ENCODE measurements at regions not wholly inside any gene's neighbourhood (a gene's known extent, or its start where the extent isn't known, plus 50 kb on each side); places are given as distances from the start of the nearest gene placed in this dataset.
"Not testable (repeated sequence)": the region's sequence is repeated elsewhere in the genome, so short reads cannot be mapped to it uniquely, and the experiment has no call there.

DNA sequence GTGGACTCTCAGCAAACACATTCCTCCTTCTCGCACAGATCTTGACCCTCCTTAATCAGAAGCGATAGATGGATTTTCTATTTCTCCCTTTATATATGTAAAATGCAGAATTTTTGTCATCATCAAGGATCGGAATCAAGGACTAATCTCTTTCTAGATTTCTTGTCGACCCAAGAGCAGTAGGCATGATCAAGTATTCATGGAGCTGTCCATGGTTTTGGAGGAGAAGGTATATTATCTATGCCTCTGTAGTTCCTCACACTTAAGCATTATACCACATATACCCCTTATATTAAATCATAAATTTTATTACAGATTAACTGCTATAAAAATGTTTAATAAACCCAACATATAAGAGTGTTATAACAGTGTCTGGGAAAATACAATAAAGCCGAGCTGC, 886.8 kb downstream of the NLGN4X start:
- Histone ChIP-seq H3K4me1 (ENCODE audit: control insufficient read depth, insufficient read depth, low read length) (no peaks in the 10 kb centered on the region), H3K27ac (ENCODE audit: low read length) (no peak overlapping the region)

DNA sequence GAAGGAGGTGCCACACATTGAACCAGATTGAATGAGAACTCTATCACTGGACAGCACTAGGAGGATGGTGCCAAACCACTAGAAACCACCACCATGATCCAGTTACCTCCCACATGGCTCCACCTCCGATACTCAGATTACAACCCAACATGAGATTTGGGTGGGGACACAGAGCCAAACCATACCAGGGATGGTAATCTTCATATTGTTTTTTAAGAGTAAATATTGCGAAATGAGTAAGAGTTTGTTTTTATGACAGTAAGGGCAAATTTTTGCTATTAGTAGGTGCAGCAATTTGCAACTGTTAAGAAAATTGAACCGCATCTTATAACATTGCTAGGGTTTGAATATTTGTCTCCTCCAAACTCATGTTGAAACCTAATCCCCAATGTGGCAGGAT, 891.5 kb downstream of the NLGN4X start:
- Histone ChIP-seq H3K9me3 (ENCODE audit: control insufficient read depth in 2 of 2, low read length in 2 of 2) (no peaks in the 10 kb centered on the region), H3K4me3 (ENCODE audit: low read length in 2 of 2) (no peak overlapping the region), H3K36me3 (ENCODE audit: control insufficient read depth in 2 of 2, insufficient read depth in 2 of 2, low read length in 2 of 2) (no peaks in the 10 kb centered on the region), H3K27me3 (ENCODE audit: control insufficient read depth in 1 of 2, insufficient read depth in 2 of 2, low read length in 2 of 2) (no peaks in the 10 kb centered on the region), H3K27ac (ENCODE audit: low read length) (no peak overlapping the region), H3K4me1 (ENCODE audit: control insufficient read depth, insufficient read depth, low read length) (no peaks in the 10 kb centered on the region), H3K9ac (ENCODE audit: low read length in 2 of 2) (no peak overlapping the region)

More for the DNA sequence above, 886.8 kb downstream of the NLGN4X start:
- Histone ChIP-seq H3K9me3 (ENCODE audit: control insufficient read depth in 2 of 2, low read length in 2 of 2) (no peaks in the 10 kb centered on the region), H3K27me3 (ENCODE audit: control insufficient read depth in 1 of 2, insufficient read depth in 2 of 2, low read length in 2 of 2) (no peaks in the 10 kb centered on the region), H3K9ac (ENCODE audit: low read length in 2 of 2) (no peak overlapping the region), H3K36me3 (ENCODE audit: control insufficient read depth in 2 of 2, insufficient read depth in 2 of 2, low read length in 2 of 2) (no peaks in the 10 kb centered on the region), H3K4me3 (ENCODE audit: low read length in 2 of 2) (no peak overlapping the region)

DNA sequence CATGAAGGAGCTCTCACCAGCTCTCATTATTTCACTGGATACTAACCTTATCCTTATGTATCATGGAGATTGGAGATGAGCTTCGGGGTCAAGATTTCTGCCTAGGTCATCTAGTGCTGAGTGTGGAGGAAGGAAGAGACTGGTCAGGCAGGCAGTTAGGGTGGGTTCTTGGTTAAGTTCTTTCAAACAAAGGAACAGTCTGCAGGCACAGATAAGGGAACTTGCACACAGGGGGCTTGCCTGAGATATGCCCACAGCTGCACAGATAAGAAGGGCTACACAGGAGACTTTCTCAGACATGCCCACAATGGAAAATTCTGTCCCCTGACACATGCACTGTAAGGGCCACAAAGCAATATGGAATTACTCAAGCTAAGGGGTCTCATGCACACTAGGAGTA, 904.1 kb downstream of the NLGN4X start:
- H3K9ac ChIP-seq (ENCODE audit: low read length in 2 of 2) = no peak overlapping the region
- no peak overlapping the region for H3K4me3 ChIP-seq (ENCODE audit: low read length in 2 of 2)
- no peaks in the 10 kb centered on the region for H3K27me3 ChIP-seq (ENCODE audit: control insufficient read depth in 1 of 2, insufficient read depth in 2 of 2, low read length in 2 of 2)
- no peaks in the 10 kb centered on the region for H3K4me1 ChIP-seq (ENCODE audit: control insufficient read depth, insufficient read depth, low read length)
- H3K9me3 ChIP-seq (ENCODE audit: control insufficient read depth in 2 of 2, low read length in 2 of 2) = peaks cover 0 to 5% of the 10 kb centered on the region in 2 donors
- no peaks in the 10 kb centered on the region for H3K36me3 ChIP-seq (ENCODE audit: control insufficient read depth in 2 of 2, insufficient read depth in 2 of 2, low read length in 2 of 2)
- H3K27ac ChIP-seq (ENCODE audit: low read length) = no peak overlapping the region

DNA sequence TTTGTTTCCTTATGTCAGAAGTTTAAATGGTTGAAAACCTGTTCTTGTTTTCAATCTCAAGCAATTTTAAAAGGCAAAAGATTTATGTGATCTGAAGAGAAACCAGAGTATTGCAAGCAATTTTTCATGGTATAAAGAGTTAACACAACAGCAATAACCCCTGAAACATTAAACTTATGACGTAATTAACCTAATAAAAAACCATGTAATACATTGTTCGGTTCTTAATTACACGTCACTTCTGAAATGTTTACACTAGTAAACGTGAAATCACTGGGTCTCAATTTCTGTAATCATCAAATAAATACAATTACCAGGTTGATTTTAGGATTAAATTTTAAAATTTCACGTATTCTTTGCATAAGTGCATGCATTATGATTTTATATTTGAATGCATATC, 914.5 kb downstream of the NLGN4X start:
- H3K27me3 ChIP-seq (ENCODE audit: control insufficient read depth in 1 of 2, insufficient read depth in 2 of 2, low read length in 2 of 2) = no peaks in the 10 kb centered on the region
- no peaks in the 10 kb centered on the region for H3K36me3 ChIP-seq (ENCODE audit: control insufficient read depth in 2 of 2, insufficient read depth in 2 of 2, low read length in 2 of 2)
- no peak overlapping the region for H3K9ac ChIP-seq (ENCODE audit: low read length in 2 of 2)
- no peaks in the 10 kb centered on the region for H3K9me3 ChIP-seq (ENCODE audit: control insufficient read depth in 2 of 2, low read length in 2 of 2)
- H3K27ac ChIP-seq (ENCODE audit: low read length) = no peak overlapping the region
- H3K4me3 ChIP-seq (ENCODE audit: low read length in 2 of 2) = no peak overlapping the region
- no peaks in the 10 kb centered on the region for H3K4me1 ChIP-seq (ENCODE audit: control insufficient read depth, insufficient read depth, low read length)

DNA sequence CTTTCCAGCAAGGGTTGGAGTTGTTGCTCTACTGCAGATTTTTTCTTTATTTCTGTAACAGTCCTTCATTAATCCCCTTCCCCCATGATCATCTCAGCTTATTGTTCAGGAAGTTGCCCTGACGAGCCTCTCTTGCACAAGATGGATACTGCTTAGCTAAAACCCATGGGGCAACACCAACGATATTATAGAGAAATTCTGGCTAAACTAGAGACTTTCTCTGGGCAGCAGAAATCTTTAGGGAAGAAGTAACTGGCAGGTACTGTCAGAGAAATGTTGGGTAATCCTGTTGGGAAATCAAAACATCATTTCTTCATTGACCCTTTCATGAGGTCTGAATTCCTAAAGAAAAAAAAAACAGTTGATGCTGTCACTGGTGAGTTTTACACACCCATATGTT, 921.3 kb downstream of the NLGN4X start:
- no peak overlapping the region for H3K9ac ChIP-seq (ENCODE audit: low read length in 2 of 2)
- H3K4me1 ChIP-seq (ENCODE audit: control insufficient read depth, insufficient read depth, low read length) = no peaks in the 10 kb centered on the region
- no peaks in the 10 kb centered on the region for H3K36me3 ChIP-seq (ENCODE audit: control insufficient read depth in 2 of 2, insufficient read depth in 2 of 2, low read length in 2 of 2)
- no peaks in the 10 kb centered on the region for H3K9me3 ChIP-seq (ENCODE audit: control insufficient read depth in 2 of 2, low read length in 2 of 2)
- H3K27ac ChIP-seq (ENCODE audit: low read length) = no peak overlapping the region
- H3K27me3 ChIP-seq (ENCODE audit: control insufficient read depth in 1 of 2, insufficient read depth in 2 of 2, low read length in 2 of 2) = no peaks in the 10 kb centered on the region
- no peak overlapping the region for H3K4me3 ChIP-seq (ENCODE audit: low read length in 2 of 2)

DNA sequence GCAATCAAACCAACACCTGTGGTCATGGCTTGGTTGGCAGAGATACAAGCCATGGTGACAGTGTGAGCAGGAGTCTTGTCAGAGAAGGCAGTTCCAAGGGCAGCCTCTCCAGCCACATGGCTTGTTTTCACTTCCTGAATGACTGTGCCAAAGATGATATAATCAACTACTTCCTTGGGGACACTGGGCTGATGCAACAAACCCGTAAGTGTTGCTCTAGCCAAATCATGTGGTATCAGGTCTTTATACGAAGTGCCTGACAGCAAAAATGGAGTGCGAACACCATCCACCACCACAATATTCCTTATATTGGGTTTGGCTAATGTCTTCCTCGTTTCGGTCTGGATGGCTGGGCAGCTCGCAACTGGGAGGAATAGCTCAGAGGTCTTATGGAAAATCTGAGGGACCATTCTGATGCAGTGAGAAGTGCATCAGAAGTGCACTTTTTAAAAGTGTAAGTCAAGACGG, 922.0 kb downstream of the NLGN4X start:
- Histone ChIP-seq H3K27me3 (ENCODE audit: control insufficient read depth in 1 of 2, insufficient read depth in 2 of 2, low read length in 2 of 2) (no peaks in the 10 kb centered on the region), H3K4me3 (ENCODE audit: low read length in 2 of 2) (no peak overlapping the region), H3K9me3 (ENCODE audit: control insufficient read depth in 2 of 2, low read length in 2 of 2) (no peaks in the 10 kb centered on the region), H3K36me3 (ENCODE audit: control insufficient read depth in 2 of 2, insufficient read depth in 2 of 2, low read length in 2 of 2) (no peaks in the 10 kb centered on the region), H3K4me1 (ENCODE audit: control insufficient read depth, insufficient read depth, low read length) (no peaks in the 10 kb centered on the region), H3K9ac (ENCODE audit: low read length in 2 of 2) (no peak overlapping the region), H3K27ac (ENCODE audit: low read length) (no peak overlapping the region)

DNA sequence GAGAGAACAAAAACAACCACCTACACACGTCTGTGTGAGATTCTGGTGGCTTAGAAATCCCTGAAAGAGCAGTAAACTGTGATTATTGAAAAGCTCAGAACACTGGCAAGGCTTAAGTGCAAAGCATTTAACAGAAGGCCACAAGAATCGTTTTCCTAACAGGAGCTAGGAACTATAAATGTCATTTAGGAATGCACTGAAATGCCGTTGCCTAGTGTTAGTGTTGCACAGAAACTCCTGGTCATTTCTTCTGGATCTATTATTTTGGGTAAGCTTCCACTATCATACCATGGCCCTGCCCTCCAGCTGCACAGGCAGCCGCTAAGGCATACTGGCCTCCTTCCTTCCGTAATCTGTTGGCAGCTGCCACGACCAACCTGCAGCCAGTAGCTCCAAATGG, 923.2 kb downstream of the NLGN4X start:
- Histone ChIP-seq H3K9ac (ENCODE audit: low read length in 2 of 2) (no peak overlapping the region), H3K4me1 (ENCODE audit: control insufficient read depth, insufficient read depth, low read length) (no peaks in the 10 kb centered on the region), H3K27me3 (ENCODE audit: control insufficient read depth in 1 of 2, insufficient read depth in 2 of 2, low read length in 2 of 2) (no peaks in the 10 kb centered on the region), H3K9me3 (ENCODE audit: control insufficient read depth in 2 of 2, low read length in 2 of 2) (no peaks in the 10 kb centered on the region), H3K27ac (ENCODE audit: low read length) (no peak overlapping the region), H3K4me3 (ENCODE audit: low read length in 2 of 2) (no peak overlapping the region), H3K36me3 (ENCODE audit: control insufficient read depth in 2 of 2, insufficient read depth in 2 of 2, low read length in 2 of 2) (no peaks in the 10 kb centered on the region)

DNA sequence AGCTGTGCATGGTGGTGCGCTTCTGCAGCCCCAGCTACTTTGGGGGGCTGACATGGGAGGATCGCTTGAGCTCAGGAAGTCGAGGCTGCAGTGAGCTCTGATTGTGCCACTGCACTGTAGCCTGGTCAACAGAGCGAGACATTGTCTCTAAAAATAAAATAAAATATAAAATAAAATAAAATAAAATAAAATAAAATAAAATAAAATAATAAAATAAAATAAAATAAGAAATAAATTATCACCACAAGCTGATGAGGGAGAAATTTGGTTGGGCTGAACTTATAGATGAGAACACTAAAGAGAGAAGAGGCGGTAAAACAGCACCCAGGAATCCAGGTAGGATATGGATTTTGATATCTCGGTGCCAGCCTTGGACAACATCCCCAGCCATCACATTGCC, 933.7 kb downstream of the NLGN4X start:
- Histone ChIP-seq H3K9ac (ENCODE audit: low read length in 2 of 2) (no peak overlapping the region), H3K36me3 (ENCODE audit: control insufficient read depth in 2 of 2, insufficient read depth in 2 of 2, low read length in 2 of 2) (no peaks in the 10 kb centered on the region), H3K9me3 (ENCODE audit: control insufficient read depth in 2 of 2, low read length in 2 of 2) (no peaks in the 10 kb centered on the region), H3K27ac (ENCODE audit: low read length) (no peak overlapping the region), H3K27me3 (ENCODE audit: control insufficient read depth in 1 of 2, insufficient read depth in 2 of 2, low read length in 2 of 2) (no peaks in the 10 kb centered on the region), H3K4me3 (ENCODE audit: low read length in 2 of 2) (no peak overlapping the region), H3K4me1 (ENCODE audit: control insufficient read depth, insufficient read depth, low read length) (no peaks in the 10 kb centered on the region)

DNA sequence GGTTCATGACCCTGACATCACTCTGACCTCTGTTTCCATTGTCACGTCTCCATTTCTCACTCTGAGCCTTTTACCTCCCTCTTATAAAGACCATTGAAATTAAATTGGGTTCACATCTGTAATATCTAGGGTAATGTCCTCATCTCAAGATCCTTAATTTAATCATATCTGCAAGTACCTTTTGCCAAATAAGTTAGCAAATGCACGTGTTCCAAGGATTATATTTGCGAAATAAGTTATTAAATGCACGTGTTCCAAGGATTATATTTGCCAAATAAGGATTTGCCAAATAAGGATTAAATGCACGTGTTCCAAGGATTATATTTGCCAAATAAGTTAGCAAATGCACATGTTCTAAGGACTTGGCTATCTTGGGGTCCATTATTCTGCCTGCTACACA, 938.0 kb downstream of the NLGN4X start:
- H3K27ac ChIP-seq (ENCODE audit: low read length) = no peak overlapping the region

DNA sequence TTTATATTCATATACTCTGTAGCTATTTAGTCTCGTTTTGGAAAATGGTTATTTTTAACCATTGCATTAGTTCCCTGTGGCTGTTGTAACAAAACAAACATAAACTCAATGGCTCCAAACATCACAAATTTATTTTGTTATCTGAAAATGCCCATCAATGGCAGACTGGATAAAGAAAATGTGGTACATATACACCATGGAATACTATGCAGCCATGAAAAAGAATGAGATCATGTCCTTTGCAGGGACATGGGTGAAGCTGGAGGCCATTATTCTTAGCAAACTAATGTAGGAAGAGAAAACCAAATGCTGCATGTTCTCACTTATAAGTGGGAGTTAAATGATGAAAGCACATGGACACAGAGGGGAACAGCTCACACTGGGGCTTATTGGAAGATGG, 938.7 kb downstream of the NLGN4X start:
- H3K27me3 ChIP-seq (ENCODE audit: control insufficient read depth in 1 of 2, insufficient read depth in 2 of 2, low read length in 2 of 2) = not testable (repeated sequence)

More for the DNA sequence above, 938.0 kb downstream of the NLGN4X start:
- Histone ChIP-seq H3K27me3 (ENCODE audit: control insufficient read depth in 1 of 2, insufficient read depth in 2 of 2, low read length in 2 of 2) (no peaks in the 10 kb centered on the region), H3K9me3 (ENCODE audit: control insufficient read depth in 2 of 2, low read length in 2 of 2) (no peaks in the 10 kb centered on the region), H3K4me3 (ENCODE audit: low read length in 2 of 2) (no peak overlapping the region), H3K36me3 (ENCODE audit: control insufficient read depth in 2 of 2, insufficient read depth in 2 of 2, low read length in 2 of 2) (no peaks in the 10 kb centered on the region), H3K4me1 (ENCODE audit: control insufficient read depth, insufficient read depth, low read length) (no peaks in the 10 kb centered on the region), H3K9ac (ENCODE audit: low read length in 2 of 2) (no peak overlapping the region)

DNA sequence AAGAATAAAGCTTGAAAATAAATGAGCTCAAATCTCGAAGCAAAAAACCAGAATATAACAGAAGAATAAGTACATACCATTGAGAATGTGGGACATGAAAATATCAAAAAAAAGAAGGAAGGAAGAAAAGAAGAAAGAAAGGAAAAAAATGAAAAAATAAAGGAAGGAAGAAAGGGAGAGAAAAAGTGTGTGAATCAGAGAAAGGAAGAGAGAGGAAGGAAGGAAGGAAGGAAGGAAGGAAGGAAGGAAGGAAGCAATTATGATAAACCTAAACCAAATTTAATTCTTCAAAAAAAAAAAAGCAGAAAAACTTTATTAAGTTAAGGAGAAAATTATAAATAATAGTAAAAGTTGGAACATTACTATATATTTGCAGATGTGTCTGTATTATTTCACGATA, 949.8 kb downstream of the NLGN4X start:
- no peaks in the 10 kb centered on the region for H3K9me3 ChIP-seq (ENCODE audit: control insufficient read depth in 2 of 2, low read length in 2 of 2)
- H3K9ac ChIP-seq (ENCODE audit: low read length in 2 of 2) = no peak overlapping the region
- H3K4me3 ChIP-seq (ENCODE audit: low read length in 2 of 2) = no peak overlapping the region
- no peak overlapping the region for H3K27ac ChIP-seq (ENCODE audit: low read length)
- H3K27me3 ChIP-seq (ENCODE audit: control insufficient read depth in 1 of 2, insufficient read depth in 2 of 2, low read length in 2 of 2) = no peaks in the 10 kb centered on the region
- H3K36me3 ChIP-seq (ENCODE audit: control insufficient read depth in 2 of 2, insufficient read depth in 2 of 2, low read length in 2 of 2) = no peaks in the 10 kb centered on the region
- H3K4me1 ChIP-seq (ENCODE audit: control insufficient read depth, insufficient read depth, low read length) = no peaks in the 10 kb centered on the region

More for the DNA sequence above, 938.7 kb downstream of the NLGN4X start:
- not testable (repeated sequence) for H3K9ac ChIP-seq (ENCODE audit: low read length in 2 of 2); H3K9me3 ChIP-seq (ENCODE audit: control insufficient read depth in 2 of 2, low read length in 2 of 2); H3K27ac ChIP-seq (ENCODE audit: low read length); H3K36me3 ChIP-seq (ENCODE audit: control insufficient read depth in 2 of 2, insufficient read depth in 2 of 2, low read length in 2 of 2); H3K4me3 ChIP-seq (ENCODE audit: low read length in 2 of 2); H3K4me1 ChIP-seq (ENCODE audit: control insufficient read depth, insufficient read depth, low read length)

Data from stomach smooth muscle (tissue), 2 donors.